ENCODE measurements at regions not wholly inside any gene's neighbourhood (a gene's known extent, or its start where the extent isn't known, plus 50 kb on each side); places are given as distances from the start of the nearest gene placed in this dataset.

GRCh38 chr20:23298926-23299672 is 51.5 kb upstream of the NXT1 start:
- TF ChIP-seq CTCF (IDR thresholded peaks at IDR 0.05): no peak
- no peak for TF ChIP-seq POLR2A (IDR thresholded peaks at IDR 0.05)
- TF ChIP-seq POLR2AphosphoS5 (IDR thresholded peaks at IDR 0.05): no peak
